ENCODE measurements at regions not wholly inside any gene's neighbourhood (a gene's known extent, or its start where the extent isn't known, plus 50 kb on each side); places are given as distances from the start of the nearest gene placed in this dataset.

DNA sequence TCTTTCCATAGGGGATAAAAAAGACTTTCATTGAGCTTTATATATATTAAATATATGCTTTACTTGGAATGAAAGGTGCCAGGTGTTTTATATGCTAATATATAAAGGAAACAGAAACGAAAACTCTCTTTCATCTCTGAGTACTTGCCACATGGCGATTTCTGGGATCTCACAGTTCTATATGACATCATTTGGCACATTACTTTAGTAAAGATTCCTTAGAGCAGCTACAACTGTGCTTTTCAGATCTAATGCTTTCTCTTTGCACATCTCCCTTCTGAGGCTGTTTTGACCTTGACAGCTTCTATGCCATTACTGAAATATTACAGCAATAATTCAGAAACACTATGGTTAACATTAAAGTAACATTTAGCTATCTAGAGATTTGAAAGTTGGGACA, 1082.9 kb upstream of the CDH2 start:
- TF ChIP-seq OSR2 (tag by site-specific recombination; IDR thresholded peaks at IDR 0.05) (no peak), ZNF157 (tag by site-specific recombination; IDR thresholded peaks at IDR 0.05) (no peak), ZNF16 (tag by site-specific recombination; IDR thresholded peaks at IDR 0.05; ENCODE audit: low read depth) (no peak), ZNF155 (tag by site-specific recombination; IDR thresholded peaks at IDR 0.05) (no peak), ZSCAN30 (tag by site-specific recombination; IDR thresholded peaks at IDR 0.05) (no peak)
